Caco-2 (cell line): ENCODE measurements at regions not wholly inside any gene's neighbourhood (a gene's known extent, or its start where the extent isn't known, plus 50 kb on each side); places are given as distances from the start of the nearest gene placed in this dataset.

ENCODE experiments used
- BruUV-seq: library from RNA; stranded (reverse); fragments of 400-500 nt; replicated peaks from 2 replicates; lab custom pipeline; 2021; lab: Mats Ljungman, UMichigan
- CTCF ChIA-PET: fragments of 300-600 bp; sonication (Branson Sonifier 250); formaldehyde crosslinking; loops from one replicate; lab custom pipeline; 2022; ENCODE audit warnings: antibody characterized with exemption; lab: Charles Lee
- POLR2A ChIA-PET: fragments of 300-600 bp; sonication (Branson Sonifier 250); formaldehyde crosslinking; loops from one replicate; lab custom pipeline; 2022; ENCODE audit warnings: antibody characterized with exemption; lab: Charles Lee
- DNase-seq, 2 experiments: peaks; one replicate each; pipeline versions ENCODE4 v3.0.0 to v3.0.0-alpha.2; 2020 to 2022
- H3K27me3 ChIP-seq: replicated peaks from 2 replicates; pipeline ENCODE4 v1.6.0; 2011; ENCODE audit warnings: low read length; ENCODE audit not compliant: control insufficient read depth, insufficient read depth
- H3K36me3 ChIP-seq: 2 replicates; pipeline ENCODE4 v1.5.1; 2011; ENCODE audit warnings: low read length; ENCODE audit not compliant: control insufficient read depth, insufficient read depth
- H3K4me1 ChIP-seq: fragments of 250-450 bp; sonication (Bioruptor Pico); 2 replicates; pipeline ENCODE4 v1.5.1; 2020; ENCODE audit warnings: mild to moderate bottlenecking
- H3K4me3 ChIP-seq: 2 replicates; pipeline ENCODE4 v1.5.1; 2011; ENCODE audit warnings: low read depth, mild to moderate bottlenecking, control low read depth, low read length
- H3K9me3 ChIP-seq: fragments of 250-450 bp; sonication (Bioruptor Pico); 2 replicates; pipeline ENCODE4 v1.5.1; 2020; ENCODE audit warnings: mild to moderate bottlenecking, moderate library complexity
- H3K27ac Mint-ChIP-seq: one replicate; pipeline ENCODE4 v1.8.0; 2022; ENCODE audit warnings: mixed read lengths; ENCODE audit not compliant: unreplicated experiment
- H3K27me3 Mint-ChIP-seq: one replicate; pipeline ENCODE4 v1.8.0; 2022; ENCODE audit warnings: mixed read lengths; ENCODE audit not compliant: insufficient read depth, unreplicated experiment
- H3K36me3 Mint-ChIP-seq: one replicate; pipeline ENCODE4 v1.8.0; 2022; ENCODE audit warnings: mild to moderate bottlenecking, mixed read lengths; ENCODE audit not compliant: insufficient read depth, unreplicated experiment
- H3K4me1 Mint-ChIP-seq: one replicate; pipeline ENCODE4 v1.8.0; 2022; ENCODE audit warnings: low read depth, mixed read lengths; ENCODE audit not compliant: unreplicated experiment
- H3K4me3 Mint-ChIP-seq: one replicate; pipeline ENCODE4 v1.8.0; 2022; ENCODE audit warnings: mild to moderate bottlenecking, moderate library complexity, mixed read lengths; ENCODE audit not compliant: unreplicated experiment
- H3K9me3 Mint-ChIP-seq: one replicate; pipeline ENCODE4 v1.8.0; 2022; ENCODE audit warnings: mixed read lengths; ENCODE audit not compliant: unreplicated experiment
- CTCF ChIP-seq, 2 experiments: fragments of 200-600 bp in 1 of 2; IDR thresholded peaks; 1 replicate in 1 of 2; 2 replicates in 1 of 2; pipeline versions ENCODE4 v1.5.1 to v1.8.0; 2011 to 2022; ENCODE audit warnings: antibody characterized with exemption in 1 of 2, control low read depth in 1 of 2, inconsistent platforms in 1 of 2, low read depth in 1 of 2, low read length in 1 of 2, mild to moderate bottlenecking in 1 of 2, moderate library complexity in 1 of 2; ENCODE audit not compliant: insufficient read depth in 1 of 2, severe bottlenecking in 1 of 2, unreplicated experiment in 1 of 2
- intact Hi-C: fragments of 100-400 bp; cut with micrococcal nuclease; formaldehyde crosslinking; loops from one replicate; pipeline ENCODE4 v1.10.0; 2022; ENCODE audit not compliant: unreplicated experiment

GRCh38 chr10:30190577-30191552, 131.5 kb upstream of the JCAD start:
- H3K36me3 ChIP-seq: no peaks in the 10 kb centered on the region
- no peak for TF ChIP-seq CTCF (IDR thresholded peaks at IDR 0.05; ENCODE audit: insufficient read depth in 1 of 2, low read depth in 1 of 2, low read length in 1 of 2, severe bottlenecking in 1 of 2, unreplicated experiment in 1 of 2)
- CTCF ChIA-PET: interaction anchor here (0.6 kb wide), 2 partner anchors 121 to 260 kb away, joined by 3 to 4 read pairs; no protein-coding TSS in a partner anchor
- POLR2A ChIA-PET: no interaction called here
- Mint-ChIP-seq H3K9me3 (no peaks in the 10 kb centered on the region), H3K27me3 (no peaks in the 10 kb centered on the region), H3K36me3 (no peaks in the 10 kb centered on the region), H3K4me1 (peaks cover 39% of the 10 kb centered on the region), H3K4me3 (no peak overlapping the region), H3K27ac (peak overlapping the region; percentile 59)
- BruUV-seq: no TSS peak
- peaks cover 34% of the 10 kb centered on the region for H3K4me1 ChIP-seq
- no peaks in the 10 kb centered on the region for H3K9me3 ChIP-seq
- no peaks in the 10 kb centered on the region for H3K27me3 ChIP-seq
- DNase-seq: peak; percentile 48 to 62
- intact Hi-C loops: no loop called here
- no peak overlapping the region for H3K4me3 ChIP-seq

DNA sequence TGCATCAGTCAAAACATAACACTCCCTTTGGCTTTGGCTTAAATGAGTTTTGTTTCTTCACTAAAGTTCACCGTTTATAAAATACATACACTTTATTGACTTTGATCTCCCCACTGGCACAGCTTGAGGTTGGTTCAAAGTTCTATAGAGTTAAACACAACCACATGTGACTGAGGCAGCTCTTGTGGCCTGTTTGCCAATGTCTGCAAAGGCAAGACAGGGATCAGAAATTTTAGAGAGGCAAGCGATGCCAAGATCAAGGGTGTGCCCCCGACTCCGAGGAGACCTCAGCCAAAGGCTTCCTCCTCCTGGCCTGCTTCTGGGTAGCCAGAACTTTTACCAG, 129.8 kb upstream of the JCAD start:
- H3K36me3 ChIP-seq: no peaks in the 10 kb centered on the region
- no peaks in the 10 kb centered on the region for H3K27me3 Mint-ChIP-seq
- intact Hi-C loops: loop anchor here (5.0 to 10.0 kb wide), 2 partner anchors 53 to 194 kb away; no protein-coding TSS in a partner anchor
- no peaks in the 10 kb centered on the region for H3K36me3 Mint-ChIP-seq
- H3K27ac Mint-ChIP-seq: no peak overlapping the region
- H3K9me3 Mint-ChIP-seq: no peaks in the 10 kb centered on the region
- H3K4me1 ChIP-seq: peaks cover 41% of the 10 kb centered on the region
- no peak overlapping the region for H3K4me3 Mint-ChIP-seq
- POLR2A ChIA-PET: no interaction called here
- CTCF ChIA-PET: no interaction called here
- no peak for DNase-seq
- TF ChIP-seq CTCF (IDR thresholded peaks at IDR 0.05; ENCODE audit: insufficient read depth in 1 of 2, low read depth in 1 of 2, low read length in 1 of 2, severe bottlenecking in 1 of 2, unreplicated experiment in 1 of 2): no peak
- no peak overlapping the region for H3K4me3 ChIP-seq
- peaks cover 41% of the 10 kb centered on the region for H3K4me1 Mint-ChIP-seq
- no peaks in the 10 kb centered on the region for H3K27me3 ChIP-seq
- H3K9me3 ChIP-seq: no peaks in the 10 kb centered on the region
- BruUV-seq: no TSS peak

- no peak for DNase-seq
- ChIA-PET CTCF (no interaction called here), POLR2A (no interaction called here)
- Histone ChIP-seq H3K4me3 (no peak overlapping the region), H3K4me1 (peaks cover 46% of the 10 kb centered on the region), H3K36me3 (no peaks in the 10 kb centered on the region), H3K27me3 (no peaks in the 10 kb centered on the region), H3K9me3 (no peaks in the 10 kb centered on the region)
- Mint-ChIP-seq H3K9me3 (no peaks in the 10 kb centered on the region), H3K36me3 (no peaks in the 10 kb centered on the region), H3K27ac (no peak overlapping the region), H3K27me3 (no peaks in the 10 kb centered on the region), H3K4me1 (peaks cover 46% of the 10 kb centered on the region), H3K4me3 (no peak overlapping the region)
- intact Hi-C loops: loop anchor here (5.0 to 10.0 kb wide), 2 partner anchors 54 to 194 kb away; no protein-coding TSS in a partner anchor
- no peak for TF ChIP-seq CTCF (IDR thresholded peaks at IDR 0.05; ENCODE audit: insufficient read depth in 1 of 2, low read depth in 1 of 2, low read length in 1 of 2, severe bottlenecking in 1 of 2, unreplicated experiment in 1 of 2)
- no TSS peak for BruUV-seq
Observed at GRCh38 chr10:30188556-30189237, 129.3 kb upstream of the JCAD start.
